GM21515 (cell line): ENCODE measurements at regions not wholly inside any gene's neighbourhood (a gene's known extent, or its start where the extent isn't known, plus 50 kb on each side); places are given as distances from the start of the nearest gene placed in this dataset.
"Not testable (repeated sequence)": the region's sequence is repeated elsewhere in the genome, so short reads cannot be mapped to it uniquely, and the experiment has no call there.

Experiments used
- ATAC-seq: cut with Tn5 transposase; IDR thresholded peaks from one replicate; pipeline ENCODE4 v1.9.1; 2021; ENCODE audit not compliant: unreplicated experiment

DNA sequence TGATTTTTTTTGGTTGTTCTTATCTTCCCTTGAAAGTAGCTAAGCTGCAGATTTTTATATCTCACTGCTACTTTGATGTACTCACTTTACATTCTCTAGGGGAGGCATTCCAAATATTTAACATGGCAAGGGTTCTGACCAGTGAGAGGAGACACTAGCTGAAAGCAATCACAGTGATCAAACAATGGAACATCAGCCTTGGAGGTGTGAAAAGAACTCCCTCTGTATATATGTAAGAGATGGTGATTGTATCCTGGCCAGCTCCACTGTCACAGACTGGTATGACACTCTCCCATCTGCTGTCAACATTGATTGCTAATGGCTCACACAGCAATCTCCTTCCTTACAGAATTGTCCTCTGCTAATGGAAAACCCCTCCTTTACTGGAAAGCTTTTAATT, 291.7 kb upstream of the CDH19 start:
- no peak for ATAC-seq

DNA sequence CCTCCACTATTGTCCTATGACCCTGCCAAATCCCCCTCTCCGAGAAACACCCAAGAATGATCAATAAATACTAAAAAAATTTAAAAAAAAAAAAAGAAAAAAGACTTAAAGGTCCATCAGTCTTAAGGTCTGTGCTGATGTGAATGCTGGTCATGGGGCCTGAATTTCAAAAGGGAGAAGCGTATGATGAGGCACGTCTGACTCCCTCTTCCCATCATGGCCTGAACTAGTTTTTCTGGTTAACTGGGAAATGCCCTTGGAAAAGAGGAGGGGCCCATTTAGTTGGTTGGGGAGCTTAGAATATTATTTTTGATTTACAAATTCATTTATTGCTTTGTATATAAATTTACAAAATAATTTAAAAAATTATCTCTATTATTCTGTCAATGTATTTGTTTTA, 291.0 kb upstream of the CDH19 start:
- ATAC-seq: no peak

DNA sequence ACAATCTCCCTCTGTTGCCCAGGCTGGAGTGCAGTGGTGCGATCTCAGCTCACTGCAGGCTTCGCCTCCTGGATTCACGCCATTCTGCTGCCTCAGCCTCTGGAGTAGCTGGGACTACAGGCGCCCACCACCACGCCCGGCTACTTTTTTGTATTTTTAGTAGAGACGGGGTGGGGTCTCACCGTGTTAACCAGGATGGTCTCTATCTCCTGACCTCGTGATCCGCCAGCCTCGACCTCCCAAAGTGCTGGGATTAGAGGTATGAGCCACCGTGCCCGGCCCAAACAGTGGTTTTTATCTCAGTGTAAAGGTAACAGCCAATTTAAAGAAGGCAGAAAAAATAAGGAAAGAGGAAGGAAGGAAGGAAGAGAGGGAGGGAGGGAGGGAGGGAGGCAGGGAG, 288.5 kb upstream of the CDH19 start:
- ATAC-seq: not testable (repeated sequence)

DNA sequence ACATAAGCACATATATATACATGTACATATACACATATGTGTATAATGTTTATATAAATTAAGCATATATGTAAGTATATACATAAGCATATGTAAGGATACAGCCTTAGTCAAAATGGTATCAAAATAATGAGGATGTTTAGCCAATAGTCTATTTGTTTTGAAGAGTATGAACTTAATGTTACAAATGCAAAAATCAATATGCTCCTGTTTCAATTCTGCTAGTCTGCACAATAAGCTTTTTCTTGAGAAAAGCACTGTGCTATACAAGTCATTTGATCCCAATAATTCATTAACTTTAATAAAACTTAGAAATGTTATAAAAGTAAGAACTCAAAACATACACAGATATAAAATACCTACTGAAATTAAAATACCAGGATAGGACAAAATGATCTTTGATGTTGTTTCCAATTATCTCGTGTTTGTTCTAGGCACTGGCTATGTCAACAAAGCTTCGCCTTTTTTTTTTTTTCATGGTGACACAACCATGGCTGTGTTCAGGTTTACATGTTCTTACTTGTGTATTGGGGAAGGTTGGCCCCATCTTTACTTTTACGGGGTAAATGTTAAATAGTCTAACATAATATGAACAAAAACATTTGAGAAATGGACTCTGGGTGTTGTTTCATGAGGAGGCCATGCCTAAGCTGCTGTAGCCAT, 271.1 kb upstream of the CDH19 start:
- no peak for ATAC-seq

DNA sequence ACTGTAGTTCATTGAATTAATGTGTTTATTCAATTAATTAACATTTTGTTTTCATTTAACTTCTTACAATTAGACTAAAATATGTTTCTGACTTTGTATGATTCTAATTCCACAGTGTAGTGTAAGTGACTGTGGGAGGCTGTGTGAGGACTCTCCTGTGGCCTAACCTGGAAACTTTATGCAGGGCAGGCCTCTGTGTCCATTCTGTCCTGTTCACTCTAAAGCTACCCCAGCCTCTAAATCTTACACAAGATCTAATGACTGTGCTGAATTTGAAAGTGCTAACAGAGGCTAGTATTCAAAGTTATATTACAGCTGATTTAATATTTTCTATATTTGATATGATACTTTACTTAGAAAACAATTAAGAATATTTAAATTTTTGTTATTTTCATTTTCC, 270.5 kb upstream of the CDH19 start:
- no peak for ATAC-seq

DNA sequence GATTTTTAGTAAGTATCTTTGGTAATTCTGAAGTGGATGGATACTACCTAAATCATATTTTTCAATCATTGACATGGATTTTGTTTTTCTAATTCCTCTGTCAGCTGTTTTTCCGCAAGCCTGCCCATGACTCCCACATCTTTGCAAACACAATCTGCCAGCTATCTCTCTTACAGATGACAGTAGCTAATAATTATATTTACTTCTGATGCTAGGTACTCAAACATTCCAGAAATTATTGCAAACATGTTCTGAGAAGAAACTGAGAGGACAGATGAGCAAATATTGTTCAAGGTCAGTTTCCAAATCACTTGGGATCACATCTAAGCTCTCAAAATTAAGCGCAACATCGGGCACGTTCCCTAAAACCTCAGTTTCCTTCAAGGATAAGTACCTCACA, 270.0 kb upstream of the CDH19 start:
- no peak for ATAC-seq

DNA sequence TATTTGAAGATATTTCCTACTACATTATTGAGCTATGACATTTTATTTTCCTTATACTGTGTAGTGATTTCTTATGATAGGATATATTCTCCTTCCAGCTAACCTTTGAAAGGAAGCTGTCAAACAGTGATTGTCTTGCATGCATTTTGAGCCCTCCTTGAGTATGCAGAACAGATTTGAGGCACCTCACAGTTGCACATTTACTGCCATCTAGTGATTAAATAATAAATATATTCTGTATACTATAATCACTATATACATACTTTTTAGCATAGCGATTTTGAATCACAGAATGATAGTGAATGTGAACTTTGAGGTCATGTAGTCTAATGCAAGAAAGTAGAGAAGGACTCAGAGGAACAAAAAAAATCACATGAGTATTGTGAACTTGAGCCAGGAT, 268.4 kb upstream of the CDH19 start:
- no peak for ATAC-seq

DNA sequence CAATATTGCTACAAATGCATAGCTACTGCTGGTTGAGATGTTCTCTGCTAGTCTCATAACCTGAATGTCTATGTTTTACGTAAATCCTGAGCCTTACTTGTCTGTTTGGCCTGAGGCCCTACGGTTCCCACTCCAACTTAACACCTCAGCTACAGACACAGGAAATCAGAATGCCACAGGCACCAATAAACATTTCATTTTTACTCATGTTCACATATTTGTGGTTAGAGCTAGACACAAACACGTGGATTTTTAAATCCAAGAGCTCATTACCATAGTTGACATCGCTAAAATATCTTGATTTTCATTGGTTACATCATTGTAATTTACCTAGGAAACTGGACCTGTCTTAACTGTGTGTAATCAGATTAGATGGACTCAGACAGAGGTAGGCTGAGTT, 263.8 kb upstream of the CDH19 start:
- ATAC-seq: no peak

DNA sequence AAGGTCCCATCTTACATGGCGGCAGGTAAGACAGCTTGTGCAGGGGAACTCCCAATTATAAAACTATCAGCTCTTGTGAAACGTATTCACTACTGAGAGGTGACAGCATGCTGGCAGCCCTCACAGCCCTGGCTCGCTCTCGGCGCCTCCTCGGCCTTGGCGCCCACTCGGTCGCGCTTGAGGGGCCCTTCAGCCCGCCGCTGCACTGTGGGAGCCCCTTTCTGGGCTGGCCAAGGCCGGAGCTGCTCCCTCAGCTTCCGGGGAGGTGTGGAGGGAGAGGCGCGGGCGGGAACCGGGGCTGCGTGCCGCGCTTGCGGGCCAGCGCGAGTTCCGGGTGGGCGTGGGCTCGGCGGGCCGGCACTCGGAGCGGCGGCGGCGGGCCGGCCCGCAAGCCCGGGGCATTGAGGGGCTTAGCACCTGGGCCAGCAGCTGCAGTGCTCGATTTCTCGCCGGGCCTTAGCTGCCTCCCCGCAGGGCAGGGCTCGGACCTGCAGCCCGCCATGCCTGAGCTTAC, 262.6 kb upstream of the CDH19 start:
- not testable (repeated sequence) for ATAC-seq

DNA sequence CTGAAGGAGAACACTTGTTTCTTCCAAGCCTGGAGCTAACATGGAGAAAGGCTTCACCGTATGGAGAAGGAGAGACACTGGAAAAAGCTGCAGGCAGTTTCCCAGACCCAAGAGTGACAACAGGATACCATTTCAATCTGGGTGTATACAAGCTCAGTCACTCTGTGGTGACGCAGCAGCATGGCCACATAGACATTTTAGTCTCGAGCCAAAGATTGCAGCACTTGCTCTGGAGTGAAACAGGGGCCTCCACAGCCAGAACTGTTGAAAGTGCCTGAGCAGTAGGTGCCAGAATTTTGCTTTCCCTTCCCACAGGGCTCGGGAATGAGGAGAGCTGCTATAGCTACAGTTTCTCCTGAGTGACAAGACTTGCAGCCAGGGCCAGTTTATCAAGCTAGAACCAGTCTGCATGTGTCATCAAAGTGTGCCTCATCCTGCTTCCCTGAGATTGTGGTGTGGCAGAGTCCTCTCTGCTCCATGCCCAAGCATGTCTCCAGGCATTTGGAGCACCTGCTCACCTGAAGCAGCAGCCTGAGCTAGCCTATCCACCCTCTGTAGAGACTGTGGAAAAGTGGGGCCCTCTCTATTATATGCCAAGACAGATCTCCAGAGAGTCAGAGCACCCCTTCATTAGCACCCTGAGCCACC, 234.6 kb upstream of the CDH19 start:
- no peak for ATAC-seq

DNA sequence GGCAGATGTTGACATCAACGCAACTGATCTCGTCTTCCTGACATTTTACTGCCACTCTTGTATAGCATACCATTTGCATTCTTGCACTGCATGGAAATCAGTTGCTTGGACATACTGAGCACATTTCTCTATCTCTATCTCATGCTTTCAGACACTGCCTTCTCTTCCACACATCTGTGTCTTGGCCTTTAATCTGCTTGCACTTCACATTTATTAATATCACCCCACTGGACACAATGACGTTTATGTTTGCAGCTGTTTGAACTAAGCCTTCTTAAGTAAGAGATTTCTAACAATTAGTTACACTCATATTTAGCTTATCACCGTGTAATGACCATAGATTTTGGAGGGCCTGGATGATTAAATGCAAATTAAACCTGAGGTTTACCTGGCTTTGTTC, 229.8 kb upstream of the CDH19 start:
- ATAC-seq: no peak

DNA sequence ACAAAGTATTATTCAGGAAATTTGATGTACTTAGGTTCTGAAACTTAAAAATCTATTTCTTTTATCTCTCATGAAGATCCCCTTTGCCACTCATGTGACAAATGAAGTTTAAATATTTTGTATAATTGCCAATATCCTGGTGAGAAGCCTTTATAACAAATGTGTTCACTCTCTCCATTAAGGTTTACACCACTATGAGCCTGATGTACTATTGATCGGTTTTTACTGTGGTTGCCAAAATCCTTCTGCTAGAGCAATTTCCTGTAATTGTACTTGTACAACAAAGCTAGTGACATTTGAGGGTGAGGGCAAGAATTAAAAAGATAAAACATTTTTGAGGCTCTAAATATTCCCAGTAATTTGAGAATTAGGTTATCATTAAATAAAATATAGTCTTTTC, 222.3 kb upstream of the CDH19 start:
- ATAC-seq: no peak

DNA sequence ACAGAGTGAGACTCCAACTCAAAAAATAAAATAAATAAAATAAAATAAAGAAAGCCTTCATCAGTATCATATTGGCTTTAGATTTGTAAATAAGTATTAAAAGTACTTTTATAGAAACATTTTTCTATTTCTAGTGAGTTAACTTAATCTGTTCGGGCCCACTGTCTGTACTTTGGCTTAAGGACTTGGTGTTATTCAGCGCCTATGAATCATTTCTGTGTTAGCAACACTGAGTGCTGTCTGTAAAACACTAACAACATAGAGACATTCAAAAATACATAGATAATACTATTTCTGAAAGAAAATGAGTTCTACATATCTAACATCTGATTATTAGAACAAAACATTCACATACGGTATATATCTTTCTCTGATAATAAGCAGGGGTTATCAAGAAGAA, 221.5 kb upstream of the CDH19 start:
- no peak for ATAC-seq

DNA sequence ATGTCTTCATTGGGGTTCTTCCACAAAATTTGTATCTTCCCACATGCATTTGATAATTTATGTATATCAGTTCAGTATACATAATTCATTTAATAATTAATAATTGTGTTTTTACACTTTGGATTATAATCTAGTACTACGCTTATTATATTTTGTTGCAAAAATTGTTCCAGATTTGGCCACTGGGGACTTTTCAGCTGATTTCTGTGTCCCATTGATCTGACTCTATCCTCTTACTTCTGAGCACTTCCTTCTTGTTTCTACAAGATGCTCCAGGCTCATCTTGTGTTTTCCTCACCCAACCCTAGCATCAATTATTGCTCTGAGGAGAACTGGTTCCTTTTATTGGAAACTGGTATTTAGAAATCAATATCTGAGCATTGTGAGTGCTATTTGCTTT, 215.3 kb upstream of the CDH19 start:
- ATAC-seq: no peak

DNA sequence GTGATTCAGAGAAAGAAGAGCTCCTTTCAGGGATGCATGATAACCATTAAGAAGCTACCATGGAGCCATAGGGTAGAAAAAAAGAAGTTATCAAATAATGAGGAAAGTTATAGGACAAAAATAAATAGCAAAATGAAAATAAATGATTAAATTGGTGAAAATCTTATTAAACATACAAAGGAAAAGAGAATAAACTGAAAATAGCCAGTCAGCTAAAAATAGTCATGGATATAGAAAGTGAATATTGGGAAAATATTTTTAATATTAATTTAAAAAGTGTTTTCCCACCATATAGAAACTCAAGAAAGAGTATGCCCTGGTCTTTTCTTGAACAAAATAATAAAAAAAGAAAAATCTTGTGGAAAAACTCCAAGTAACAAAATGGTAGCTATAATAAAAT, 209.2 kb upstream of the CDH19 start:
- no peak for ATAC-seq

DNA sequence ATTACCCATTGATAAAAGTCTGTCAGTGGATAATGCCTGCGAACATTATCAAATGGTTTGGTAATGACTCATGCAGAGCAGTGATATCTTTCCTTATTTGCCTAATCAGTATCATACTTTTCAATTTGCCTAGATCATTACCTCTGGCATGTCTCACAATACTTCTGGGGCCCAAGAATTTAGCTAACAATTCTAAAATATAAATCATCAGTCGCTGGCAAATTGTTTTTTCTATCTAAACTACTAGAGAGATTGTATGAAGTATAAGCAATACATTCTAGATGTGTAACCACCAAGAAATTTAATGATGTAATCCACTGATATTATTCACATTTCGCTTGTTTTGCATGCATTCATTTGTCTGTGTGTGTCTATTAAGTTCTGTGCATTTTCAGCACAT, 191.2 kb upstream of the CDH19 start:
- no peak for ATAC-seq

DNA sequence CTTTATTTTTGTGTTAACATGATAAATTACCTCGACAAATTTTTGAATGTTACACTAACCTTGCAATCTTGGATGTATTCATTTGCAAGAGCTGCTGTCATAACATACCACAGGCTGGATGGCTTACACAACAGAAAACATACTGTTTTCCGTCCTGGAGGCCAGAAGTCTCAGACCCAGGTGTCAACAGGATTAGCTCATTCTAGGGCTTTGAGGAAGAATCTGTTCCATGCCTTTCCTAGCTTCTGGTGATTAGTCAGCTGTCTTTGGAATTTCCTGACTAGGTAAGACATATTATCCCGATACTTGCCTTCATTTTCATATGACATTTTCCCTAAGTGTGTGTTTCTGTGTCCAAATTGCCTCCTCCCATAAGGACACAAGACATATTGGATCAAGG, 188.6 kb upstream of the CDH19 start:
- no peak for ATAC-seq

DNA sequence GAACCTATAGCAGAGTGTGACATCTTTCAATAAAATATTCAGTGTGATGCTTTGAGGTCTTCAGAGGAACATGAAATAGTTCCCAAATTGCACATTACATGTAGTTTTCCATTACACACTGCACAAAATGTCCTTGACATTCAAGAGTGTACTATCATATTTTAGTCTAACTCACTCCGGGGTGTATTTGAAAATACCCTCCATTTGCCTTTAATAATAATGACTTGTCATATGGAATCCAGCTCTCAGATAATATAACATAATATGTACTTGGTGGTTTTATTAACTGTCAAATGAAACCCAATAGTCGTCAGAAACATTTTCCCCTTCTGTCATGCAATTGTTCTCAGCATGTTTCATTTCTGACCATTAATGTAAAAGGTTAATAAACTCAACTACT, 176.7 kb upstream of the CDH19 start:
- no peak for ATAC-seq

DNA sequence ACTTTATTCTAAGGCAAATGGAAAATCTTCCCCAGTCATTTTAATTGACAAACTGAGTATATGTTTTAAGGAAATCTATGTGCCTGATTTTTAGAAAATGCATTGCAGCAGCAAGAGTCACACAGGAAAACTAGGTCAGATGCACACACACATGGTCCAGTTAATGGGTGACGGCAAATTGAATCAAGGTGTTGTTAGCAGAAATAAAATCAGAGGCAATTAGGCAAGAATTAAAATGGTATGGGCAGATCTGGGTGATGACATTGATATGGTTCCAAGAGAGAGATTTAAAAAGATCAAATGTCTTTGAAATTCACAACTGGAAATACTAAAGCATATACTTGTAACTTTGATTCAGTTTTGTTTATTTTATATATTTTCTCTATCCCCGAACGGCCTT, 174.2 kb upstream of the CDH19 start:
- no peak for ATAC-seq

DNA sequence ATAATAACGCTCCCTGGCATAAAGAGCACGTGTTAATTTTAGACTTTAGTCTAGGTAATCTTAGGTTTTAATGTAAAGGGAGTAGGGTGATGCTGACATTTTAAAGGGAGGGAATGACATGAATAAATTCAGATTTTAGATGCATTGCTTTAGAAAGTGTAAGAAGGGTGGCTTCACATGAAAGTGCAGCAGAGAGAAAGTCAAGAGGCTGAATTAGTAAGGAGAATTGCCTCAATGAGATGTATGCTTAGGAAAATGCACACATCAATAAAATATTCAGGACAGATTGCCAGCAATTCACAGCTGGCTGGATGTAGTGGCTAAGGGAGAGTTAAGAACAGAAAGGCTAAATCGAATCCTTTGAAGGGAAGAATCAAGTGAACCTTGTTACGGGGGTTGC, 165.5 kb upstream of the CDH19 start:
- ATAC-seq: no peak

DNA sequence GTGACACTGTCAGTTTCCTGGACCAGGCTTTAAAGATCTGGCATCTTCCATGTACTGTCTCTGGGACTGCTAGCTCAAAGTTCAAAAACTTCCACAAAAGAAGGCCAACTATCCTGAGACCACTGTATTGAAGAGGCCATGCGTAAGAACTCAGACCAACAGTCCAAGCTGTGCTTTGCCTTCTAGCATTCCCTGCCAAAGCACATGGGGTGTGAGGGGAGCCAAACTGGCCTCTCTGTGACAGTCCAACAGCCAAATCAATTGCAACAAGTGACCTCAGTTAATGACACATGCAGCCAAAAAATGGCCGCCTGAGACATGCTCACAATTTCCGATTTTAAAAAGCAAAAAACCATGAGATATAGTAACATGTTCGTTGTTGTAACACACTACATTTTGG, 160.3 kb upstream of the CDH19 start:
- ATAC-seq: no peak

DNA sequence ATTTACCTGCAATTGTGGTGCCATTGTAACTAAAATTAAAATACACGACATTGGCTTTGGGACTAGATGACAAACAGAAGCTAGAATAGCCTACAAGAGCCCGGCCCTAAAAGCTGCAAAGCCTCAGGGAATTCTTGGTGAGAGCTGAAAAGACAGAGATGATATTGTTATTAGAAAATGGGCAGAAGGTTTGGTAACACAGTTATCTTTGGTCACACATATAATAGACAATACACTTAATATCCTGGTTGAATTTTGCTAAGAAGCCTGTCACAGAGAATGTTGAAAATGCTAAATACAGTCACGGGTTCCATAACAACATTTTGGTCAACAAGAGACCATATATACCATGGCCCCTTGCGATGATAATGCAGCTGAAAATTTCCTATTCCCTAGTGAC, 157.3 kb upstream of the CDH19 start:
- no peak for ATAC-seq

DNA sequence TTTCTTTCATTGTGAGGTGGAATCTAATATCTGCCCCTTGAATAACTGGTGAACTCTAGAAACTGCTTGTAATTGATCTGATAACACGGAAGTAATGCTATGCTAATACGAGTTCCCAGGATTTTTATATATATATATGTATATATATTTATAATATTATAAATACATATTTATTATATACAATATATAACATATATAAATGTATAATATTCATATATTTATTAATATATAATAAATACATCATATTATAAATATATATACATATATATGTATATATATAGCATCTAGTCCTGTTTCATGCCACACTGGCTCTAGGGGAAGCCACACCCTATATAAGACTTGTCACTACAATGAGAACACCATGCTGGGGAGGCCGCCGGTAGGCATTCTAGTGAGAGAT, 156.7 kb upstream of the CDH19 start:
- ATAC-seq: no peak
